HL-60 (cell line): ENCODE measurements at regions not wholly inside any gene's neighbourhood (a gene's known extent, or its start where the extent isn't known, plus 50 kb on each side); places are given as distances from the start of the nearest gene placed in this dataset.

Experiments
- GABPA ChIP-seq: IDR thresholded peaks from 2 replicates; pipeline ENCODE4 v1.6.1; 2012; ENCODE audit warnings: low read depth
- POLR2AphosphoS5 ChIP-seq: IDR thresholded peaks from 2 replicates; pipeline ENCODE4 v1.6.1; 2012; ENCODE audit warnings: low read depth
- REST ChIP-seq: IDR thresholded peaks from 2 replicates; pipeline ENCODE4 v1.6.1; 2012; ENCODE audit warnings: low read depth; ENCODE audit not compliant: insufficient replicate concordance
- SPI1 ChIP-seq: IDR thresholded peaks from 2 replicates; pipeline ENCODE4 v1.6.1; 2012; ENCODE audit warnings: low read depth, mild to moderate bottlenecking, borderline replicate concordance
- TF ChIP-seq, protein P1 (sequence below): IDR thresholded peaks from one replicate; pipeline ENCODE4 v1.5.1; 2011; ENCODE audit warnings: low read length, control low read depth, inconsistent platforms; ENCODE audit not compliant: insufficient read depth

GRCh38 chr16:80097098-80097497, 443.7 kb upstream of the DYNLRB2 start:
- TF ChIP-seq, protein P1, sequence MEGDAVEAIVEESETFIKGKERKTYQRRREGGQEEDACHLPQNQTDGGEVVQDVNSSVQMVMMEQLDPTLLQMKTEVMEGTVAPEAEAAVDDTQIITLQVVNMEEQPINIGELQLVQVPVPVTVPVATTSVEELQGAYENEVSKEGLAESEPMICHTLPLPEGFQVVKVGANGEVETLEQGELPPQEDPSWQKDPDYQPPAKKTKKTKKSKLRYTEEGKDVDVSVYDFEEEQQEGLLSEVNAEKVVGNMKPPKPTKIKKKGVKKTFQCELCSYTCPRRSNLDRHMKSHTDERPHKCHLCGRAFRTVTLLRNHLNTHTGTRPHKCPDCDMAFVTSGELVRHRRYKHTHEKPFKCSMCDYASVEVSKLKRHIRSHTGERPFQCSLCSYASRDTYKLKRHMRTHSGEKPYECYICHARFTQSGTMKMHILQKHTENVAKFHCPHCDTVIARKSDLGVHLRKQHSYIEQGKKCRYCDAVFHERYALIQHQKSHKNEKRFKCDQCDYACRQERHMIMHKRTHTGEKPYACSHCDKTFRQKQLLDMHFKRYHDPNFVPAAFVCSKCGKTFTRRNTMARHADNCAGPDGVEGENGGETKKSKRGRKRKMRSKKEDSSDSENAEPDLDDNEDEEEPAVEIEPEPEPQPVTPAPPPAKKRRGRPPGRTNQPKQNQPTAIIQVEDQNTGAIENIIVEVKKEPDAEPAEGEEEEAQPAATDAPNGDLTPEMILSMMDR = no peak
- TF ChIP-seq GABPA = no peak
- no peak for TF ChIP-seq POLR2AphosphoS5
- TF ChIP-seq REST = no peak
- no peak for TF ChIP-seq SPI1
